Activated CD8-positive, alpha-beta memory T cell treated with anti-CD3 and anti-CD28 coated beads for 24 hours (primary cell): ENCODE measurements at regions not wholly inside any gene's neighbourhood (a gene's known extent, or its start where the extent isn't known, plus 50 kb on each side); places are given as distances from the start of the nearest gene placed in this dataset.

Experiments
- DNase-seq: peaks from one replicate; pipeline ENCODE4 v3.0.0-alpha.2; 2020

DNA sequence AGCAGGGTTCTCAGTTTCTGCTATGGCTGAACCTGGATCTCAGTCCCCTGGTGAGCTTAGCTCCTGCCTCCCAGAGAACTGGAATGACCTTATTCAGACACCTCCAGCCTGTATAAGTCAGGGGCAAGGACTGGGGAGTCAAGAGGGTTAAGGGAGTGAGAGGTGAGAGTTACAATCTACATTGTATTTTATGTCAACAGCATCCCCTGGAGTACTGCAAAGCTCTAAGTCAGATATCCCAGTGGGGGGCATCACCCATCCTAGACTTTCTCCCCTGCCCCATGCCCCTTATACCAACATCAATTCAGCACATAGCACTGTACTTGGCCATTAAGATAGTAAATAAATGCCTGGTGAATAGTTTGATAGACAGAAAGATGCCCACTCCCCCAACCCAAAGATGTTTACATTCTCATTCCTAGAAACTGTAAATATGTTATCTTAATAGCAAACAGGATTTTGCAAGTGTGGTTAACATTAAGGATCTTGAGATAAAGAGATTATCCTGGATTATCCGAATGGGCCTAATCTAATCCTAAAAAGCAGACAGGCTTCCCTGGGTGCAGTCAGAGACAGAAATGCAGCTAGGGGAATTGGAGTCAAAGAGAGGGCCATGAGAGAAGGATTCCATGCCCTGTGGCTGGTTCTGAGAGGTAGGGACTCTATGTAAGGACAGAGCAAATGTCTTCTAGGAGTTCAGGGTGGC is 132.3 kb upstream of the RASGRP1 start:
- DNase-seq = no peak

DNA sequence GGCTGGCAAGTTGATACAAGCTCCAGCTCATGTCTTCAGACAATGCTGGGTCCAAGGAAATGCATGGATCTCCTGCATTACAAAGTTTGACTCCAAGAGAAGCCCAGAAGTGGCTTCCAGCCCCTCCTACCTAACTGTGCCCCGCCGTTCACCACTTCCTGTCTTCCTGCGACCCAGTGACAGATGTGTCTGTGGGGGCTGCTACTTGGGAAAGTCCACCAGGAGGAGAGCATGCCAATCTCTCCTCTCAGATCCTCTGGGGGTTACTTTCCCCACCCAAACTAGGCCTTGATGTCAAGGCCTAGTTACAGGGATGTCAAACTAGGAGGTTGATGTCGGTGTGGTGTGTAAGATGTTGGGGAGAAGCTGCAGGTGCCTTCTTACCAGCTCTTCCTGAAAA is 133.6 kb upstream of the RASGRP1 start:
- no peak for DNase-seq

DNA sequence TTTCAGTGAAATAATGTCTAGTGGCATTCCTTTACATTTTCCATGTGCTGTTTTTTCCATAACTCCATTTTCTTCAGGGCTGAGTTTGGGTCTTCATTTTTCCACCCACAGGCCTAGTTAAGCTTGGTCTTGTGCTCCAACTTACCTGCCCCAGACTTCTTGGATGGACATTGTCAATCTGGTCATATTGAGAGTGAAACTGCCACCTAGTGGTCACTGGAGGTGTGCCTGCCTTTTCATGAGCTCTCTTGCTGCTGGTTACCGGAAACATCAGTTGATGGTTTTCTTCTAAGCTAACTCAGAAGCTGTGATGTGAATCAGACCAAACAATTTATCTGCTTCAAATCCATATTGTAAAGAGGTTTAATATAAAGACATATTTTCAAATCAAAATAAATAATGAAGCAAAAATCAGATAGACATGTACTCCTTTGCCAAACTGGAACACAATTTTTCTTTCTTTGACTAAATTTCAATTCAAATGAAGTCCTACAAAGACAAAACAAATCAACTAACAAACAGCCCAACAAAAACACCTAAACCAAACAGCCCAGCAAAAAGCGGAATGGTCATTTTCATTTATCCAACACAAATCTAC is 135.1 kb upstream of the RASGRP1 start:
- peak; percentile 80 for DNase-seq

DNA sequence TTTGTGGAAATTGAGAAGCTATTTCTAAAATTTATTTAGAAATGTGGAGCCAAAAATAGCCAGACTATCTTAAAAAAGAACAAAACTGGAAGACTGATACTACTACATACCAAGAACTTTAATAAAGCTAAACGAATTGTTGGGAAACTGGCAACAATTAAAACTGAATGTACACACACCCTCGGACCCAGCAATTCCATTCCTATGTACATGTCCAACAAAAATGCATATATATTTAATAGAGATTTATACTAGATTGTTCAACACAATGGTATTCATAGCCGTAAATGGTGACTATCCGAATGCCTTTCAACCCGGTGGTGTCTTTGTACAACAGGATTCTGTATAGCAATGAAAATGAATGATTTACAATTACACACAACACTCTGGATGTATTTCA is 136.5 kb upstream of the RASGRP1 start:
- DNase-seq = no peak

DNA sequence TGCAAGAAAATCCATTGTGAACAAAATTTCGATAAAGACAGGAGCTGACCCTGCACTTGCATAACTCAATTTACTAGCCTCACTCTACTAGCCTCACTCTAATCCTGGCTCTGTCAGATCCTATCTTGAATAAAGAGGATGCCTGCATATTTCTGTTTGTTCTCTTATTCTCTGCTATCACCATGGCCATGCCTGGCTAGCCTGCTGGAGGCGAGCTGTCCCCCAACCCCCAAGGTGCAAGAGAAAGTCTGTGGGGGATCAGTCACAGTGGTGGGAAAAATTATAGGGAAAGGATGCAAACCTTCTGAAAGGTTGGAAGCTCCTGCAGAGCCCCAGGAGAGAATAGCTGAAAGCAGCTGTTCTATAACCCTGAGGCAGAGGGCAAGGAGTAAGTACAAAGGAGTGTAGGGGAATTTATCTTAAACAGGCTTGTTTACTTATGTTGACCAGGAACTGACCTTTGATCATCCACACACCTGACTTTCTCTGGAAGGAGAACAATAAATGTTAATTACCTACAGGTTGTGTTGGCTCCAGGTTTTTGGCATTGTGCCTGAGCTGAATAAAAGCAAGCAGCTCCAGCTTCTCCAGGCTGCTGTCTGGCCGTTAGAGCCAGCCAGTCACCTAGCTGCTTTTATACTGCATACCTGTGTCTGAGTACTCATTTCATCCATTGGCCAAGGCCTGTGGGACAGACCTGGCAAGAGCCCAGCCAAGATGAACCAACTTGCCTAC is 137.7 kb upstream of the RASGRP1 start:
- DNase-seq = no peak

DNA sequence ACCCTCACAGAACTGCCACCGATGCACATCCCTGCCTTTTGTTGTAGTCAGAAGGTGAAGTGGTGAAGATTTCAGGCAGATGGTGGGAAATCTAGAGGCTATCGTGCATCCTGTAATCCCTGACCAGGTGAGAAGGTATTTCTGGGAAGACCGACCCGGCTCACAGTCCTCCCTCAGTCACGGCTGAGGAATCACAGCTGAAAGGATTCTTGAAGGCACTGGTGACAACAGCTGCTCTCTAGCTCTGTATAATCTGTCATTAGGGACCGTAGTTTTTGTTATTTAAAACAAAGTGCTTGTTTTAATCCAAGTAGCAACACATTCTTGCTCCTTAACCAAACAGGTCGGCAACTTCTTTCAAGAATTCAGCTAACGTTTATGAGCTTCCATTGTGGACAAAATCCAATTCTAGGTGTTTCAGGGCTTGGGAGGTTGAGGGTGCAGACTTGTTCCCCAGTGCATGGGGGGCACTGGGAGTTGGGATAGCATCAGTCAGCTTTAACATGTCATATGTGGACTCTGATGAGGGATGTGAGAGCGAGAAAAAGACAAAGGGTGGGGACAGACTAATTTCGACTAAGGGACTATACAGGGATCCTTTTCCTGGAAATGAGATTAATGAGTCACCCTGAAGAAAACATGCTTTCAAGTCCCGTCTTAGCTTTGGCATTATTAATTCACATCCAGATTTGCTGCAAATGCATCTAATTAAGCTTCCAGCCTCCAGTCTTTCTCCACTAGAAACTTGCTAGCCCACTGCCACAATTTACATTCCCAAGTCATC is 141.0 kb upstream of the RASGRP1 start:
- no peak for DNase-seq

DNA sequence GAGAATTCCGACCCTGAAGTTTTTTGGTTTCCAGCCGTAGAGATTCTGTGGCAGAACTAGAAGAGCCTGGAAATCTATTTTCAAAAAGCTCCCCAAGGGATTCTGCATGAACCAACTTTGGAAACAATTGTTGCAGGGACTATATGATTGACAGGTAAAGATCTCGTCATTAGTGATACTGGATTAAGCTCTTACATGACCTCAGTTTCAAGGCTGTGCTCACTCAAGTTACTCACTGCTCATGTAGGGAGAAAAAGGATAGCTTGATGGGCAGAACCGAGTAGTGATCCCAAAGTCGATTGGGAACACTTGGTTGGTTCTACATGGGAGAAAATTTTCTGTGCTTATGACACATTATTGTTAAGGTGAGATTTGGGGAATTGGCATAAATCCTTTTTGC is 142.3 kb upstream of the RASGRP1 start:
- no peak for DNase-seq

DNA sequence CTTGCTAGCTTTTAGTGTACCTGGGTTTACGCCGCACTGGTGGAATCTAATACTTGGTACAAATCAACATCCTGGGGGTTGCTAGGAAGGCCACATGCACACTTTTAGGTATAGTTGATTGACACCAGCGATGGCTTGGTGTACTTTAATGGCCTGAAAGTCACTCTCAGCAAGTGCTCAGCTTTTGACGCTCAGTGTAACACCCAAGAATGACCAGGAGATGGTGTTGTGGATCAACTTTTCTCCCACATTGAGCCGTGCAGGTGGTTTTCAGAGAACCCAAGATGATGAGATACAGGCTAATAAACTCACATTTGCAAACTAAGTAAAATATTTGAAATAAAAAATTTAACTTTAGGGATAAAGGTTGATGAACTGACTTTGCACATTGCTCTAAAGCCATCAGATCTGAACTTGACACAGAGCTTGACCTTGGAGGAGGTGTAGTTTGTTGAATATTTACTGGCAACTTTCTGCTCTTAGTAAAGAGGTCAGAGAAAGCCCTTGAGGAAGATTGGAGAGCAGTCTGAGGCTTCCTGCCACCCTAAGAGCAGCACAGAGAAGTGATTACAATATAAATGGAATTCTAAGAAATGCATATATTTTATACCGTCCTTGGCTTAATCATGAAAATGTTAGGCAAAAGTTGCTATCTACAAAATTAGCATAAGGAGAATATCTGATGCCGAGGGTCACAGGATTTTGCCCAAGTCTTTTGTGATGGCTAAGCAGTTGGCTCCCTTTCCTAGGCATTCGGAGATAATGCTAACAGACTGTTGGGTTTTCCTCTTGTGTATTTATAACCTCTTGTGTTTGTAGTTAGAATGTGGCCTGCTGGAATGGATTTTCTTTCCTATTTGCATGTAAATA is 143.4 kb upstream of the RASGRP1 start:
- no peak for DNase-seq

DNA sequence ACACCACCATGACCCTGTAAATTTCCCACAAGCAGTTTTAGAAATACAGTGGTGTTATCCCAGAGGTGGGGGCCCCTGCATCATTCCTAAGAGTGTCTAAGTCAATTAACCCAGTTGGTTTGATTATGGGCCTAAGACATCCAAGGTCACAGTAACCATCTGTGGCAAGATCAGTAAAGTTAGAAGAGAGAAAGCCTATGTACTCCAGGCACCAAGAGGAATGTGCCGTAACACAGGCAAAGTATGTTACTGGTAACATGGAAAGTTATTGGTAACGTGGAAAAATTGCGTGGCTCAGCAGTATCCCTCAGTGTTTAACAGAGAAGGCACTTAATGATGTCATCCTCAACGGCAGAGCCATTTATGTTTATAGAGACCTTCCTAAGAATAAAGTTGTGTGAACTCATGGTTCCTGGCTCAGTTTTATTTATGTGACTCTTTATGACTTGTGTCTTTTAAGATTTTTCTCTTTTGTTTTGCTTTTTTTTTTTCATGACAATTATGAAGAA is 144.1 kb upstream of the RASGRP1 start:
- no peak for DNase-seq

DNA sequence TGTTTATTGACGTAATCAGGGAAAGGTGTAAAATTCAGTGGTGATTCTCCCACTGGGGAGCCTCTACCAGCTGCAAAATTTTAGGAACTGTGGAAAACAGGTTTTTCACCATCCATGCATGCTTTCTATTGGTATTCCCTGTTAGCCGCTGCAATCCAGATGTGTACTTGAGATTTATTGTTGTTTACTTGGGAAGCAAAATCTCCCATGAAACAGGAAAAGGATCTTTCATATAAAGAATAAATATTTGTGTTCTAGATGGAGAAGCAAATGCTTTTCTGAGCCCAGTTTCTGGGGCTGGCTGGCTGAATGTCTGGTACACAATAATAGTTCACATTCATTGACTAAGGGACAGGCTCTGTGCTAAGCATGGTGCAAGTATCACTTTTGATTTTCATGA is 144.6 kb upstream of the RASGRP1 start:
- DNase-seq = no peak

DNA sequence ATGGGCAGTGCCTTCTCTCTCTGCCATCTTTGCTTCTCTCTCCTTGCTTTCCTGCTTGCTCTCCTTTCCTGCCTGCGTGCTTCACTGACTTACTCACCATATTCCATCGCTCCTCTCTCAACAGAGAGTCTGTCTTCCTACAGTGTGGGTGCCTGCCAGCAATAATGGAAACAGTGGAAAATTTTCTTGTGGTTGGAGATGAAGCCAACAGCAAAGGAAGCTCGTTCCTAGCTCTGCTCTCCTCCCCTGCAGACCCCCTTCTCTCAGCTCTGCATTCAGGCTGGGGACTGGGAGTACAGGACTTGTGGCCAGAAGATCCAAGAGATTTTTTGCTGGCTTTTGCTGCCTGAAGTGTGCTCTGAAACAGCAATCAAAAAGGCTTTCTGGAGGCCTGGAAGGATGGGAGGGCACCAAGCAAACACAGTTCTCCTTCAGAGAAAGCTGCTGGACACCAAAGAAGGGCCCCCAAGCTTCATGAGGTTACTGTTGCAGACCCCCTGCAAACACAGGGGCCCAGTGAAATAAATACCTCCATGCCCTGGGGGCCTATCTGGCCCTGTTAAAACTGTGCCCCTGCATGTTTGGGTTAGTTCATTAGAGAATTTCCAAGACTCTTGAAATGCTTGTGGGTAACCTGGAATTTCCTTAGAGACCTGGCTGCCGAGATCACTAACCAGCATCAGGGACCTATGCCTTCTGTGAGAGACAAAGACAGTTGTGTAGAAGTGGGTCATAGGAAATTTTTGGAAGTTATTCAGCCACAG is 149.9 kb upstream of the RASGRP1 start:
- no peak for DNase-seq

DNA sequence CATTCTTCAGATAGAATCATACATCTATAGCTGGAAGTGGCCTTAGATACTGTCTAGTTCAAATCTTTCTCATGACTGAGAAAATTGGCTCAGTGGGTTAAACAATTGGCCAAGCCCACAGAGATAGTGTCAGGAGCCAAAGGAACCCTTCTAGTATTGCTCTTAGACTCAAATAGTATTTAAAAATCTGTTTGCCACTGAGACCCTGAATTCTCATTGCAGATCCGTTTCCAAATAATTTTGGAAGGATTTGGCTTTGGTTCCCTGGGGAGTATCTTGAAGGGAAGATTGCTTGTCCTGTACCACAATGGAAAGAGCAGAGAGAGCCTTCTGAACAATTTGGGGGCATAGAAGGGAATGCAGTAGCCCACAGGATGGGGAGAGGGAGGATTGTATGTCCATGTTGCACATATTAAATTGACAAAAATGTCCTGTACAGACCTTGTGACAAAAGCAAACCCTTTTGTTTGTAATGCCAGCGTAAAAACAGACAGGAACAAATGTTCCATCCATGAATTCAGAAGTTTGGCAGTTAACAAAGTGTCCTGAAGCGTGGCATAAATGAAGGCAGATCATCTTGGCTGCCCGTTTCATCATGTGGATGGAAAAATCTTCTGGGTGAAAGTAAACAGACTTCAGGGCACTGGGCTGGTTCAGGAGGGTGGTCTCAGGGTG is 156.4 kb upstream of the RASGRP1 start:
- no peak for DNase-seq

DNA sequence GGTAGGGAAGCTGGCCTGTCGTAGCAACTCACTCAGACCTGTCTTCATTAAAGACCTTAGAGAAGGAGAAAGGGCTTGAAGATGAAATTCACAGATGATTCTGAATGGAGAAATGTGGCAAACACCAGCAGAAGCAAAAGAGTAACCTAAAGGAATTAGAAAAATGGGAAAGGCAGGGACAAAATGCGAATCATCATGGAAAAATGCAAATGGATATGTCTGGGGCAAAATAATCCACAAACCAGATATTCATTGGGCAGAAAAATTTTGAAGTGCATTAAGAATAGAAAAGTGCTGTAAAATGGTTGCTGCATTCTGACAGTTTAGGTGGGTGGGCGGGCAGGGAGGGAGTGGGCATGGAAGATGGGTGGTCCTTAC is 156.9 kb upstream of the RASGRP1 start:
- no peak for DNase-seq

DNA sequence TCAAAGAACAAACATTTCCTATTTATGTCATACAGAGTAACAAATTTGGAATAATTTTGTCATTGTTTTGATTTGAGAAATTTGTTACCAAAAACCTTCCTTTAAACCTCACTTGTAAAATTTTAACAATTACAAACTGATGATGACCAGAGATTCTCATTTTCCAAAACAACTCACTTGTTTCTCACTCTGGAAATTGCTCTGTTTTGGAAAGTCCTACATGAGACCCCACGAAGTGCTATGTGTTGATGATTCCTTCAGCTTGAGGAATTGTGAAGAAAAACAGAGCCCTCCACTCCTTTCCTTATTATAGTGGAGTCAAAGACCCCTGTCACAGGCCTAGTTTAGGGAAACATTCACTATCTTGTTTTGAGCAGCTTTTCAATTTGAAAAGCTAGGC is 157.6 kb upstream of the RASGRP1 start:
- DNase-seq = no peak

DNA sequence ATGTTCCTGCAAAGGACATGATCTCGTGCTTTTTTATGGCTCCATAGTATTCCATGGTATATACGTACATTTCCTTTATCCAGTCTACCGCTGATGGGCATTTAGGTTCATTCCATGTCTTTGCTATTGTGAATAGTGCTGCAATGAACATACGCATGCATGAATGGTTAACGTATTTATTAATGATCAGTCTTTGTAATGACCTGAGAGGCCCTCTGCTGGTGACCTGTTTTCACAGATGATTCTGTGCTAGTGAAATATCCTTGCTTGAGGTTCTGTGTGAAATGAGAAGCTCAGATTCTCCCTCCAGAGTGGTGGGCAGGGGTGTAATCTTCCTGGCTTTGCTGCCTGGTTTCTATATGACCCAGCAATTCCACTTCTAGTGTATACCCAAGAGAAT is 160.2 kb upstream of the RASGRP1 start:
- no peak for DNase-seq

DNA sequence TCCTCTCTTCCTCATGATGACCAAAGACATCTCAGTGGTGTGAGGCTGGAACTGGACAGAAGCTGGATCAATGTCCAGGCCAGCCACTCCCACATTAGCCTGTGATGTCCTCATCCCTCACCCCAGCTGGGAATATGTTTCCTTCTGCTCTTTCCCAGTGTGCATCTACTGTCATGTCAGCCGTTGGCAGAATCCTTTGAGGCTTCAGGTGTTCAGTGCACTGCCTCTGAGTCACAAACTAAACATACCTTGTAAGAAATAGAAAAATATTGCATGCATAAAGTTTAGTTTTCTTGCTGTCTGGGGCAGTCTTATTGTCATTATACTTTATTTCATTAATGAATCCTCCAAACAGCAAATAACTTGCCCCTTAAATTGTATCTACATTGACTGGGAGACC is 161.6 kb upstream of the RASGRP1 start:
- no peak for DNase-seq

DNA sequence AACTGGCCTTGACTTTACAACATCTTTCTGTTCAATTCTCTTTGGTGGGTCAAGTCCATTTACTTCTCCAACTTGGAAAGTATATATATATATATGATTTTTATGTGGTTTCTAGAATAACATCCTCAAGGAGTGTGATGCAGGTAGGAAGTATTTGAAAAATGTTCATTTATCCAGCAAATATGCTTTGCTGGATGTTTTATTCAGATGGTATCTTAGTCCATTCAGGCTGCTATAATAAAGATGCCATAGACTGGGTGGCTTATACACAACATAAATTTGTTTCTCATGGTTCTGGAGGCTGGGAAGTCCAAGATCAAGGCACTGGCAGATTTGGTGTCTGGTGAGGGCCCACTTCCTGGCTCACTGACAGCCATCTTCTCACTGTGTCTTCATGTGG is 168.7 kb upstream of the RASGRP1 start:
- DNase-seq = no peak

DNA sequence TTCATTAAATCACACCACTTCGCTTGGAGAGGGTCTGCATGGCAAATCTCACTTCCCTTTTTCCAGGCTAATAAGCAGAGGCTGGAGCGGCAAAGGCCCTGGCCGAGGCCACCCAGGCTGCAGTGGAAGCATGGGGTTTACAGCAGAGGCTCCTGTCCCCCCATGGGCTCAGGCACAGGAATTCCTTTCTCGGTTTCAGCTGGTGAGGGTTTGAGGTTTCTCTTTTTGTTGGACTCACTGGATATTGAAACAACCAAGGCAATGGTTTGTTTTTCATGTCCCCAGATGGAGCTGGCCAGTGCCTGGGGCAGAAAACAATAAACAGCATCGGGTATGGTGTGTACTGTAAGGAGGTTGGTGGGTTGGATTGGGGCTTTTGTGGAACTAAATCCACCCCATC is 175.6 kb upstream of the RASGRP1 start:
- no peak for DNase-seq

DNA sequence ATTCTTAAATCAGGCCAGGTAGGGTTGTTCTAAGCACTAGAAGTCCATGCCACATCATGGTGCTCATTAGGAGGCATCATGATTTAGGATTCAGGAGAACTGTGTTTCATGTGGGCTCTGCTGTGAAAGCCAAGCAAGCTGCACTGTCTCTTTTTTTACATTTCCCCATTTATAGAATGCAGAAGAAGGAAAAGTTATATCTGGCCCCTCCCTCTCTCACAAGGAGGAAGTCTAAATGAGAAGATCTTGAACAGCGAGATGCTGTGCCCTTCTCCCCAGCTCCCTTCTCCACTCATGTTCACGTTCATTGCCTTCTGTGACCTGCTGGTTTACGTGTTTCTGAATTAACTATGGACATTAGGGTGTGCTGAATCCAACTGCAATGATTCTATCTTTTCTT is 178.5 kb upstream of the RASGRP1 start:
- DNase-seq = no peak

DNA sequence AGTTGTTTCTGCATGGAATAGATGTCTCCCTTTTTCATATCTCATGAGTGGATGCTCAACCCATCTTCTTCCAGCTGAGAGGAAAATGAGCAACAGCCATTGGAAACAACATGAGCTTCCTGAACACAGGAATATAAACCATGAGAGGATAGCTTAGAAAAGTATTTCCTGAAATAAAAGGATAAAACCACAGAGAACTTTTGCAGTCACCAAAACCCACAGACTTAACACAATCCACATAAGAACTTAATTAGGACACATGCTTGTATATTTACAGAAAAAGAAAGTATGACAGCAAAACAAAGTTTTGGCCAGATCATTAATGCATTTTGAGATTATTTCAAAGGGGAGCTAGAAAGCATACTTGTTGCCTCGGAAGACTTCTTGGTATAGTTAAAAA is 180.5 kb upstream of the RASGRP1 start:
- DNase-seq = no peak

DNA sequence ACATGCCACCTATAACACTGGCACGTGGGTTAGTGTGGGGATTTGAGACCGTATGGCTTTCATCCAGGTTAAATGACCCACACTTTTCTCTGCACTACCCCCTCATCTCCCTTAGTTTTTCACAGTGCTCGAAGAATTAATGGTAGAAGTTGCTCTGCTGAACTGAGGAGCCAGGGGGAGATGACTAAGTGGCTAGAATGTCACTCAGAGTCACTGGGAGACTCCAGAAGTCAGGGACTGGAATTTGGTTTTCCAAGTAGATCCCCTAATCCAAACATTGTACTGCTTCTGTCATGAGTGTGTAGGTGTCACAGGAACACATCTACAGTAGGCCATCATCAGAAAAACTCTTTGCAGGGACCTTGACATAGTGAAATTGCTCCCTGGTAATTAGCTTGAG is 181.0 kb upstream of the RASGRP1 start:
- no peak for DNase-seq
